H1 (cell line): ENCODE measurements at regions not wholly inside any gene's neighbourhood (a gene's known extent, or its start where the extent isn't known, plus 50 kb on each side); places are given as distances from the start of the nearest gene placed in this dataset.

Experiments
- CTCF ChIA-PET: fragments of 300-600 bp; sonication (Branson Sonifier 250); formaldehyde crosslinking; loops from one replicate; lab custom pipeline; 2021; ENCODE audit not compliant: partially characterized antibody; lab: Charles Lee
- POLR2A ChIA-PET: fragments of 300-600 bp; sonication (Branson Sonifier 250); formaldehyde crosslinking; loops from one replicate; lab custom pipeline; 2021; ENCODE audit warnings: inconsistent platforms; ENCODE audit not compliant: partially characterized antibody; lab: Charles Lee
- DNase-seq, 2 experiments: peaks; one replicate each; pipeline versions ENCODE4 v3.0.0 to v3.0.0-alpha.2; 2010 to 2022; ENCODE audit warnings: low spot score in 2 of 2, low read depth in 1 of 2, mixed read lengths in 1 of 2
- FAIRE-seq: peaks from 2 replicates; lab custom pipeline; 2011; peaks lifted over from hg19 to GRCh38; lab: Jason Lieb, UNC
- H2AFZ ChIP-seq: 2 replicates; pipeline ENCODE4 v1.8.1; 2012; ENCODE audit warnings: low read length, inconsistent platforms
- H2AK5ac ChIP-seq: 2 replicates; pipeline ENCODE4 v1.6.1; 2013; ENCODE audit warnings: low read depth, low read length
- H2BK120ac ChIP-seq: replicated peaks from 2 replicates; pipeline ENCODE3; 2013; ENCODE audit warnings: low read depth, low read length, inconsistent platforms
- H2BK12ac ChIP-seq: 2 replicates; pipeline ENCODE4 v1.6.1; 2013; ENCODE audit warnings: low read depth, low read length
- H2BK15ac ChIP-seq: 2 replicates; pipeline ENCODE4 v1.6.1; 2013; ENCODE audit warnings: low read length
- H2BK20ac ChIP-seq: 2 replicates; pipeline ENCODE4 v1.6.1; 2013; ENCODE audit warnings: low read length
- H2BK5ac ChIP-seq: 2 replicates; pipeline ENCODE4 v1.6.1; 2013; ENCODE audit warnings: low read depth, low read length
- H3K14ac ChIP-seq: 2 replicates; pipeline ENCODE4 v1.6.1; 2013; ENCODE audit warnings: inconsistent platforms; ENCODE audit not compliant: insufficient read length
- H3K18ac ChIP-seq: 2 replicates; pipeline ENCODE4 v1.6.1; 2013; ENCODE audit warnings: low read length; ENCODE audit errors: extremely low read depth
- H3K23ac ChIP-seq: 2 replicates; pipeline ENCODE4 v1.6.1; 2013; ENCODE audit warnings: inconsistent platforms; ENCODE audit not compliant: insufficient read length
- H3K23me2 ChIP-seq: 2 replicates; pipeline ENCODE4 v1.6.1; 2013; ENCODE audit warnings: low read depth, low read length
- H3K27ac ChIP-seq: 2 replicates; pipeline ENCODE4 v1.6.1; 2011; ENCODE audit warnings: low read depth, low read length, inconsistent platforms
- H3K27me3 ChIP-seq, 4 experiments: replicated peaks in 1 of 4; 1 replicate in 1 of 4; 2 replicates in 3 of 4; pipeline versions ENCODE4 v1.6.1 to v1.8.1; 2011 to 2013; ENCODE audit warnings: low read length in 3 of 4, mild to moderate bottlenecking in 3 of 4, inconsistent platforms in 2 of 4, mixed read lengths in 2 of 4, moderate library complexity in 1 of 4; ENCODE audit not compliant: control insufficient read depth in 3 of 4, insufficient read depth in 3 of 4; ENCODE audit errors: extremely low read depth in 1 of 4
- H3K36me3 ChIP-seq, 4 experiments: 2 replicates each; pipeline versions ENCODE4 v1.6.1 to v1.8.1; 2011 to 2013; ENCODE audit warnings: mild to moderate bottlenecking in 4 of 4, low read length in 3 of 4, moderate library complexity in 2 of 4, control low read depth in 1 of 4, inconsistent platforms in 1 of 4; ENCODE audit not compliant: insufficient read depth in 4 of 4, control insufficient read depth in 2 of 4
- H3K4ac ChIP-seq: replicated peaks from 2 replicates; pipeline ENCODE3; 2013; ENCODE audit warnings: low read length, low read depth, mixed read lengths, inconsistent platforms; ENCODE audit not compliant: insufficient read length
- H3K4me1 ChIP-seq, 4 experiments: replicated peaks in 1 of 4; 1 replicate in 1 of 4; 2 replicates in 3 of 4; pipeline versions ENCODE4 v1.6.1 to v1.8.1; 2011 to 2013; ENCODE audit warnings: low read length in 3 of 4, inconsistent platforms in 2 of 4, mixed read lengths in 1 of 4; ENCODE audit not compliant: insufficient read depth in 4 of 4, control insufficient read depth in 3 of 4
- H3K4me2 ChIP-seq, 2 experiments: 2 replicates each; pipeline versions ENCODE4 v1.6.1 to v1.8.1; 2011 to 2013; ENCODE audit warnings: low read depth in 2 of 2, low read length in 2 of 2, control low read depth in 1 of 2, inconsistent platforms in 1 of 2, mild to moderate bottlenecking in 1 of 2; ENCODE audit not compliant: insufficient read depth in 1 of 2
- H3K4me3 ChIP-seq, 4 experiments: fragments of 200-600, 300-600 bp in 1 of 4; sonication (generic), shearing (Covaris generic), sonication (Bioruptor Twin) in 1 of 4; 2 replicates each; pipeline versions ENCODE4 v1.5.1 to v1.8.1; 2011 to 2016; ENCODE audit warnings: low read length in 4 of 4, low read depth in 3 of 4, control low read depth in 2 of 4, inconsistent platforms in 2 of 4, mild to moderate bottlenecking in 2 of 4, mixed read lengths in 1 of 4, moderate library complexity in 1 of 4; ENCODE audit not compliant: insufficient read depth in 2 of 4; ENCODE audit errors: extremely low read depth in 1 of 4
- H3K56ac ChIP-seq: replicated peaks from 2 replicates; pipeline ENCODE3; 2013; ENCODE audit warnings: low read depth, mild to moderate bottlenecking, mixed read lengths, low read length, inconsistent platforms; ENCODE audit not compliant: insufficient read length
- H3K79me1 ChIP-seq: 2 replicates; pipeline ENCODE4 v1.6.1; 2013; ENCODE audit warnings: low read depth, low read length, control low read depth
- H3K79me2 ChIP-seq, 2 experiments: 2 replicates each; pipeline versions ENCODE4 v1.6.1 to v1.8.1; 2012 to 2013; ENCODE audit warnings: low read length in 2 of 2, mild to moderate bottlenecking in 2 of 2, inconsistent platforms in 1 of 2; ENCODE audit not compliant: insufficient read depth in 2 of 2, control insufficient read depth in 1 of 2
- H3K9ac ChIP-seq, 4 experiments: replicated peaks in 1 of 4; 1 replicate in 1 of 4; 2 replicates in 3 of 4; pipeline versions ENCODE4 v1.6.1 to v1.8.1; 2011 to 2013; ENCODE audit warnings: low read depth in 3 of 4, low read length in 3 of 4, control low read depth in 2 of 4, mild to moderate bottlenecking in 2 of 4, moderate library complexity in 2 of 4, inconsistent platforms in 1 of 4; ENCODE audit errors: extremely low read depth in 1 of 4
- H3K9me3 ChIP-seq, 2 experiments: 2 replicates each; pipeline versions ENCODE4 v1.6.1 to v1.8.1; 2012 to 2013; ENCODE audit warnings: mild to moderate bottlenecking in 2 of 2, moderate library complexity in 2 of 2, control low read depth in 1 of 2, inconsistent platforms in 1 of 2, low read depth in 1 of 2, low read length in 1 of 2, mixed read lengths in 1 of 2; ENCODE audit not compliant: insufficient read depth in 2 of 2
- H4K20me1 ChIP-seq, 2 experiments: replicated peaks in 1 of 2; 2 replicates each; pipeline versions ENCODE3 to v1.8.1; 2011 to 2013; ENCODE audit warnings: inconsistent platforms in 2 of 2, low read length in 2 of 2, mild to moderate bottlenecking in 1 of 2; ENCODE audit not compliant: insufficient read depth in 2 of 2, control insufficient read depth in 1 of 2
- H4K5ac ChIP-seq: 2 replicates; pipeline ENCODE4 v1.6.1; 2013; ENCODE audit warnings: low read length, low read depth, mixed read lengths, inconsistent platforms; ENCODE audit not compliant: insufficient read length
- H4K8ac ChIP-seq: 2 replicates; pipeline ENCODE4 v1.8.0; 2013; ENCODE audit warnings: mild to moderate bottlenecking, moderate library complexity, low read length, inconsistent platforms; ENCODE audit not compliant: insufficient read depth; ENCODE audit errors: extremely low read depth
- H4K91ac ChIP-seq: replicated peaks from 2 replicates; pipeline ENCODE3; 2013; ENCODE audit warnings: low read length, mixed read lengths, inconsistent platforms; ENCODE audit not compliant: insufficient read length
- CTBP2 ChIP-seq: IDR thresholded peaks from 2 replicates; pipeline ENCODE4 v1.7.0; 2011; ENCODE audit warnings: borderline replicate concordance, mild to moderate bottlenecking, moderate library complexity, mixed read lengths, low read length; ENCODE audit not compliant: insufficient read depth, insufficient read length
- POLR2AphosphoS5 ChIP-seq: IDR thresholded peaks from 2 replicates; pipeline ENCODE4 v1.6.1; 2011; ENCODE audit warnings: low read depth, low read length
- RNF2 ChIP-seq: fragments of 200-900, 300-1000 bp; sonication (generic); IDR thresholded peaks from 2 replicates; pipeline ENCODE4 v1.7.1; 2016; ENCODE audit warnings: borderline replicate concordance, low read depth, mild to moderate bottlenecking, antibody characterized with exemption, low read length; ENCODE audit not compliant: poor library complexity, severe bottlenecking; ENCODE audit errors: missing control alignments
- SP4 ChIP-seq: IDR thresholded peaks from 2 replicates; pipeline ENCODE4 v1.6.1; 2012; ENCODE audit warnings: low read length, inconsistent platforms
- WGBS, 2 experiments: shearing (Covaris generic) in 1 of 2; methylation state at CpG; one replicate each; pipeline versions ENCODE4 v1.1.6 to v1.1.7; 2013 to 2015; ENCODE audit warnings: low lambda C conversion rate in 2 of 2, mixed read lengths in 2 of 2, inconsistent platforms in 1 of 2, low coverage in 1 of 2, missing lambda C conversion rate in 1 of 2; ENCODE audit not compliant: insufficient replicate concordance in 2 of 2, insufficient coverage in 1 of 2, insufficient read length in 1 of 2; ENCODE audit errors: extremely low coverage in 1 of 2, missing lambda C conversion rate in 1 of 2; 5-methylcytosine and 5-hydroxymethylcytosine counted together

- H3K9ac ChIP-seq = no peak overlapping the region
- no peak overlapping the region for H3K4me3 ChIP-seq
- no peak overlapping the region for H3K4ac ChIP-seq
- H3K79me2 ChIP-seq = no peaks in the 10 kb centered on the region
- no peak overlapping the region for H2BK5ac ChIP-seq
- no peak overlapping the region for H2BK120ac ChIP-seq
- no peaks in the 10 kb centered on the region for H3K23me2 ChIP-seq
- no peak overlapping the region for H3K4me2 ChIP-seq
- no peak overlapping the region for H2AFZ ChIP-seq
- H3K27ac ChIP-seq = no peak overlapping the region
- no peak overlapping the region for H4K91ac ChIP-seq
- H4K20me1 ChIP-seq = no peaks in the 10 kb centered on the region
- H3K79me1 ChIP-seq = no peaks in the 10 kb centered on the region
- H2BK20ac ChIP-seq = no peak overlapping the region
- 92% methylated on average over 2 of the region's 2 CpGs; no CpG with 5 or more reads in 1 of the 2 experiments for WGBS, 2 experiments
- no peak overlapping the region for H3K56ac ChIP-seq
- no peak overlapping the region for H3K23ac ChIP-seq
- H3K18ac ChIP-seq = no peak overlapping the region
- H3K9me3 ChIP-seq = no peaks in the 10 kb centered on the region
- no peak overlapping the region for H2AK5ac ChIP-seq
- DNase-seq (no peak), FAIRE-seq (no peak)
- TF ChIP-seq POLR2AphosphoS5 (no peak), SP4 (no peak), CTBP2 (no peak), RNF2 (no peak)
- no peak overlapping the region for H2BK12ac ChIP-seq
- no peak overlapping the region for H4K8ac ChIP-seq
- ChIA-PET CTCF (interaction anchor here (1.4 kb wide), 1 partner anchor 83 kb away, joined by 5 read pairs; no protein-coding TSS in a partner anchor), POLR2A (no interaction called here)
- no peaks in the 10 kb centered on the region for H3K4me1 ChIP-seq
- no peaks in the 10 kb centered on the region for H3K27me3 ChIP-seq
- H3K36me3 ChIP-seq = no peaks in the 10 kb centered on the region
- H4K5ac ChIP-seq = no peak overlapping the region
- no peak overlapping the region for H2BK15ac ChIP-seq
- H3K14ac ChIP-seq = no peak overlapping the region
Observed at GRCh38 chr1:199029401-199029800, 390.6 kb downstream of the PTPRC start.
